ENCODE measurements at regions not wholly inside any gene's neighbourhood (a gene's known extent, or its start where the extent isn't known, plus 50 kb on each side); places are given as distances from the start of the nearest gene placed in this dataset.

- no peak for TF ChIP-seq POLR2A (IDR thresholded peaks at IDR 0.05)
- no peak for TF ChIP-seq CTCF (IDR thresholded peaks at IDR 0.05)
- no peak overlapping the region for H3K4me3 ChIP-seq (ENCODE audit: low read depth, poor library complexity, severe bottlenecking)
- intact Hi-C loops (cut with DNase I; ENCODE audit: low total_unique reads) = no loop called here
- WGBS, 2 donors = 64 to 65% methylated on average over 2 of the region's 2 CpGs
- no peak for DNase-seq (ENCODE audit: low spot score in 2 of 2)
Observed at GRCh38 chr10:84588971-84589370, 260.6 kb downstream of the CCSER2 start.

- WGBS, 2 donors = 81 to 96% methylated on average over 4 of the region's 4 CpGs
- TF ChIP-seq CTCF (IDR thresholded peaks at IDR 0.05) = no peak
- no peak for TF ChIP-seq POLR2A (IDR thresholded peaks at IDR 0.05)
- intact Hi-C loops (cut with DNase I; ENCODE audit: low total_unique reads) = no loop called here
- DNase-seq (ENCODE audit: low spot score in 2 of 2) = peak in 1 of 2 donors; percentile 50
- no peak overlapping the region for H3K4me3 ChIP-seq (ENCODE audit: low read depth, poor library complexity, severe bottlenecking)
Observed at GRCh38 chr10:84589526-84590205, 261.3 kb downstream of the CCSER2 start.

GRCh38 chr10:84590327-84591193, 262.2 kb downstream of the CCSER2 start:
- no peak overlapping the region for H3K4me3 ChIP-seq (ENCODE audit: low read depth, poor library complexity, severe bottlenecking)
- intact Hi-C loops (cut with DNase I; ENCODE audit: low total_unique reads) = no loop called here
- peak in 1 of 2 donors; percentile 39 for DNase-seq (ENCODE audit: low spot score in 2 of 2)
- WGBS, 2 donors = 72 to 76% methylated on average over 14 of the region's 14 CpGs
- TF ChIP-seq CTCF (IDR thresholded peaks at IDR 0.05) (no peak), POLR2A (IDR thresholded peaks at IDR 0.05) (no peak)

- intact Hi-C loops (cut with DNase I; ENCODE audit: low total_unique reads) = no loop called here
- TF ChIP-seq POLR2A (IDR thresholded peaks at IDR 0.05) = no peak
- TF ChIP-seq CTCF (IDR thresholded peaks at IDR 0.05) = no peak
- WGBS, 2 donors = 50 to 51% methylated on average over 7 of the region's 7 CpGs
- DNase-seq (ENCODE audit: low spot score in 2 of 2) = peak in 1 of 2 donors; percentile 80
- H3K4me3 ChIP-seq (ENCODE audit: low read depth, poor library complexity, severe bottlenecking) = no peak overlapping the region
Observed at GRCh38 chr10:84593506-84593905, 265.1 kb downstream of the CCSER2 start.

- 82 to 89% methylated on average over 4 of the region's 4 CpGs for WGBS, 2 donors
- intact Hi-C loops (cut with DNase I; ENCODE audit: low total_unique reads) = no loop called here
Observed at GRCh38 chr10:84596585-84596984, 268.2 kb downstream of the CCSER2 start.

More at GRCh38 chr10:84596585-84596984, 268.2 kb downstream of the CCSER2 start:
- TF ChIP-seq CTCF (IDR thresholded peaks at IDR 0.05) = no peak
- TF ChIP-seq POLR2A (IDR thresholded peaks at IDR 0.05) = no peak
- DNase-seq (ENCODE audit: low spot score in 2 of 2) = peak in 1 of 2 donors; percentile 58
- no peak overlapping the region for H3K4me3 ChIP-seq (ENCODE audit: low read depth, poor library complexity, severe bottlenecking)

Measured in lower leg skin (tissue), 4 donors.